Nephron progenitor cell (in vitro differentiated cells): ENCODE measurements at regions not wholly inside any gene's neighbourhood (a gene's known extent, or its start where the extent isn't known, plus 50 kb on each side); places are given as distances from the start of the nearest gene placed in this dataset.
"Not testable (repeated sequence)": the region's sequence is repeated elsewhere in the genome, so short reads cannot be mapped to it uniquely, and the experiment has no call there.

Source experiments
- DNase-seq: peaks from one replicate; pipeline ENCODE4 v3.0.0; 2021
- H3K27ac Mint-ChIP-seq: 2 replicates; pipeline ENCODE4 v1.8.0; 2021; ENCODE audit warnings: mild to moderate bottlenecking, moderate library complexity, mixed read lengths
- H3K27me3 Mint-ChIP-seq: 2 replicates; pipeline ENCODE4 v1.8.0; 2021; ENCODE audit warnings: mild to moderate bottlenecking, low read depth, mixed read lengths; ENCODE audit not compliant: poor library complexity
- H3K36me3 Mint-ChIP-seq: 2 replicates; pipeline ENCODE4 v1.8.0; 2021; ENCODE audit warnings: low read depth, mixed read lengths
- H3K4me1 Mint-ChIP-seq: 2 replicates; pipeline ENCODE4 v1.8.0; 2021; ENCODE audit warnings: mixed read lengths
- H3K4me3 Mint-ChIP-seq: 2 replicates; pipeline ENCODE4 v1.8.0; 2021; ENCODE audit warnings: mild to moderate bottlenecking, moderate library complexity, mixed read lengths
- H3K9me3 Mint-ChIP-seq: 2 replicates; pipeline ENCODE4 v1.8.0; 2021; ENCODE audit warnings: mild to moderate bottlenecking, moderate library complexity, mixed read lengths
- CTCF ChIP-seq: fragments of 200-600 bp; sonication (generic); IDR thresholded peaks from 2 replicates; pipeline ENCODE4 v1.5.0; 2021; ENCODE audit warnings: antibody characterized with exemption

- H3K27ac Mint-ChIP-seq, result no peak overlapping the region
- H3K9me3 Mint-ChIP-seq, result peaks cover 40% of the 10 kb centered on the region
- no peak for TF ChIP-seq CTCF
- H3K4me1 Mint-ChIP-seq, result peaks cover 16% of the 10 kb centered on the region
- no peak for DNase-seq
- no peaks in the 10 kb centered on the region for H3K36me3 Mint-ChIP-seq
- H3K27me3 Mint-ChIP-seq, result no peaks in the 10 kb centered on the region
- H3K4me3 Mint-ChIP-seq, result no peak overlapping the region
Measured at GRCh38 chr1:229717786-229718576, 91.9 kb downstream of the URB2 start.

- peaks cover 7% of the 10 kb centered on the region for H3K27me3 Mint-ChIP-seq
- peaks cover 15% of the 10 kb centered on the region for H3K4me1 Mint-ChIP-seq
- H3K27ac Mint-ChIP-seq, result no peak overlapping the region
- no peak for DNase-seq
- peaks cover 25% of the 10 kb centered on the region for H3K9me3 Mint-ChIP-seq
- H3K36me3 Mint-ChIP-seq, result no peaks in the 10 kb centered on the region
- no peak for TF ChIP-seq CTCF
- no peak overlapping the region for H3K4me3 Mint-ChIP-seq
Measured at GRCh38 chr1:229726061-229726460, 100.0 kb downstream of the URB2 start.

GRCh38 chr1:229729916-229730315, 103.9 kb downstream of the URB2 start:
- no peak overlapping the region for H3K27ac Mint-ChIP-seq
- H3K4me3 Mint-ChIP-seq, result no peak overlapping the region
- H3K4me1 Mint-ChIP-seq, result peaks cover 15% of the 10 kb centered on the region
- H3K9me3 Mint-ChIP-seq, result peaks cover 8% of the 10 kb centered on the region
- no peaks in the 10 kb centered on the region for H3K36me3 Mint-ChIP-seq
- no peak for TF ChIP-seq CTCF
- H3K27me3 Mint-ChIP-seq, result peaks cover 7% of the 10 kb centered on the region
- no peak for DNase-seq

- peaks cover 4% of the 10 kb centered on the region for H3K27me3 Mint-ChIP-seq
- H3K27ac Mint-ChIP-seq, result no peak overlapping the region
- H3K36me3 Mint-ChIP-seq, result no peaks in the 10 kb centered on the region
- no peak overlapping the region for H3K4me3 Mint-ChIP-seq
- H3K4me1 Mint-ChIP-seq, result peaks cover 15% of the 10 kb centered on the region
- peaks cover 12% of the 10 kb centered on the region for H3K9me3 Mint-ChIP-seq
- TF ChIP-seq CTCF, result no peak
- no peak for DNase-seq
Measured at GRCh38 chr1:229730573-229730972, 104.5 kb downstream of the URB2 start.

GRCh38 chr1:229732061-229732460, 106.0 kb downstream of the URB2 start:
- H3K27me3 Mint-ChIP-seq, result peaks cover 4% of the 10 kb centered on the region
- no peak for DNase-seq
- peaks cover 15% of the 10 kb centered on the region for H3K4me1 Mint-ChIP-seq
- no peak overlapping the region for H3K27ac Mint-ChIP-seq
- no peak for TF ChIP-seq CTCF
- peaks cover 24% of the 10 kb centered on the region for H3K9me3 Mint-ChIP-seq
- no peak overlapping the region for H3K4me3 Mint-ChIP-seq
- H3K36me3 Mint-ChIP-seq, result no peaks in the 10 kb centered on the region

- TF ChIP-seq CTCF, result no peak
- H3K36me3 Mint-ChIP-seq, result no peaks in the 10 kb centered on the region
- H3K27me3 Mint-ChIP-seq, result peaks cover 2% of the 10 kb centered on the region
- no peaks in the 10 kb centered on the region for H3K4me1 Mint-ChIP-seq
- DNase-seq, result no peak
- no peak overlapping the region for H3K27ac Mint-ChIP-seq
- peaks cover 40% of the 10 kb centered on the region for H3K9me3 Mint-ChIP-seq
- no peak overlapping the region for H3K4me3 Mint-ChIP-seq
Measured at GRCh38 chr1:229736376-229736775, 110.3 kb downstream of the URB2 start.

- peaks cover 35% of the 10 kb centered on the region for H3K9me3 Mint-ChIP-seq
- H3K27ac Mint-ChIP-seq, H3K36me3 Mint-ChIP-seq, DNase-seq, H3K4me3 Mint-ChIP-seq, H3K27me3 Mint-ChIP-seq, H3K4me1 Mint-ChIP-seq: not testable (repeated sequence)
Measured at GRCh38 chr1:229742614-229743013, 116.6 kb downstream of the URB2 start.
